Thymus (tissue), 11 donors: ENCODE measurements at regions not wholly inside any gene's neighbourhood (a gene's known extent, or its start where the extent isn't known, plus 50 kb on each side); places are given as distances from the start of the nearest gene placed in this dataset.
"Not testable (repeated sequence)": the region's sequence is repeated elsewhere in the genome, so short reads cannot be mapped to it uniquely, and the experiment has no call there.

Source experiments
- DNase-seq, 9 donors: peaks; one replicate each; pipeline ENCODE4 v3.0.0-alpha.2; 2013; ENCODE audit warnings: low spot score in 9 of 9, low read depth in 6 of 9, missing footprints in 1 of 9
- H3K27ac ChIP-seq, 2 donors: one replicate each; pipeline ENCODE4 v1.5.1; 2013; ENCODE audit warnings: control low read depth in 1 of 2, low read depth in 1 of 2, low read length in 1 of 2, mild to moderate bottlenecking in 1 of 2, moderate library complexity in 1 of 2
- H3K27me3 ChIP-seq, 2 donors: one replicate each; pipeline ENCODE4 v1.5.1; 2013; ENCODE audit warnings: low read length in 1 of 2; ENCODE audit not compliant: control insufficient read depth in 2 of 2, insufficient read depth in 1 of 2
- H3K36me3 ChIP-seq, 2 donors: one replicate each; pipeline ENCODE4 v1.5.1; 2013; ENCODE audit warnings: low read length in 1 of 2, mild to moderate bottlenecking in 1 of 2, moderate library complexity in 1 of 2; ENCODE audit not compliant: control insufficient read depth in 2 of 2, insufficient read depth in 2 of 2
- H3K4me1 ChIP-seq, 2 donors: one replicate each; pipeline ENCODE4 v1.5.1; 2013; ENCODE audit warnings: low read length in 2 of 2; ENCODE audit not compliant: control insufficient read depth in 2 of 2, insufficient read depth in 2 of 2
- H3K4me3 ChIP-seq, 2 donors: one replicate each; pipeline ENCODE4 v1.5.1; 2013; ENCODE audit warnings: low read length in 2 of 2, control low read depth in 1 of 2, mild to moderate bottlenecking in 1 of 2
- H3K9me3 ChIP-seq, 2 donors: one replicate each; pipeline ENCODE4 v1.5.1; 2013; ENCODE audit warnings: low read length in 1 of 2, mild to moderate bottlenecking in 1 of 2; ENCODE audit not compliant: control insufficient read depth in 2 of 2, insufficient read depth in 1 of 2
- whole genome bisulfite sequencing: extraction: QIAGEN DNeasy Blood & Tissue Kit; methylation state at CpG from one replicate; pipeline ENCODE4 v1.1.7; 2013; 5-methylcytosine and 5-hydroxymethylcytosine counted together
- donor health status: healthy.

- no peak overlapping the region for H3K4me3 ChIP-seq
- H3K4me1 ChIP-seq, result no peaks in the 10 kb centered on the region
- H3K9me3 ChIP-seq, result peaks cover 0 to 3% of the 10 kb centered on the region in 2 donors
- DNase-seq, result no peak
- H3K27me3 ChIP-seq, result peaks cover 6 to 19% of the 10 kb centered on the region in 2 donors
- H3K36me3 ChIP-seq, result no peaks in the 10 kb centered on the region
- no peak overlapping the region for H3K27ac ChIP-seq
- WGBS, result 92% methylated on average over 4 of the region's 4 CpGs
These were observed 382.5 kb upstream of the TMTC1 start for GRCh38 chr12:30166006-30166795.

DNA sequence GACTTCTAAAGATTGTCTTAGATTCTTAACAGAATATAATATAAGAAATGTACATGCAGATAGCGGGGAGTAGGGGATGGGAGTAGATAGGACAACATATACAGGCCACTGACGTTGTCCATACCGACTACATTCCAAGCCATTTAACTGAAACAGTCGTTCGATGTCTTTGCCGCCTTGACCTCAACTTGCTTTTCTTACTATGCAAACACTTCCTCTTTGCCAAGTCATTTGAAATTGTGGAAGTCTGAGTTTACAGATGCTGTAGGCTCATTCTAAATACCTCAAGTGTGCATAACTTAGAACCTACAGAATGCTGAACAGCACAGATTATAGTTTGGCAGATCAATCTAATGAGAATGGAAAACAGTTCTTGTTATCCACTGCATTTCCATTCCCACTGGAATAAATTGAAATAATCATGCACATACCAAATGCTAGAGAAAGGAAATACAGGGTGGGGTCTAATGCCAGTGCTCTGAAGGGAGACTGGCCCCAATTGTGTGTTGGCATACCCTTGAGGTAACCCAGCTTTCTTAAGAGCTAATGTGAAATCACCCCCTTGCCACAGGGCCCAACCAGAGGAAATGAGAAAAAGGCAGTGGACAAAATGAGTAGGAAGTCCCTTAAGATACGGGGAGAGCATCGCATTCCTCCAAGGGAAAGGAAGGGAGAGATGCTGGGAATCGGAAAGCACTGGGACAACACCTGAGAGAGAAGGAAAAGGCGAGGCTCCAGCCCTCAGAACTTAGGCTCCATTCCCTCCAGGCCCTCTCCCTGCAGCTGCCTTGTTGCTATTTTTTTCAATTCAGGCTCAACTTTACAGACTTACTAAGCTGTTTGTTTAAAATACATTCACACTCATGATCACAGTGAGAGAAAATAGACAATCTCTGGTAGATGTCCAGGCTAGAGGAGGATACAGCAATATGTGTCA lies 380.9 kb upstream of the TMTC1 start:
- Histone ChIP-seq H3K4me3 (no peak overlapping the region), H3K27me3 (peaks cover 2 to 8% of the 10 kb centered on the region in 2 donors), H3K9me3 (peaks cover 0 to under 1% of the 10 kb centered on the region in 2 donors), H3K36me3 (no peaks in the 10 kb centered on the region), H3K4me1 (no peaks in the 10 kb centered on the region), H3K27ac (no peak overlapping the region)
- DNase-seq, result no peak
- WGBS, result 79% methylated on average over 10 of the region's 10 CpGs

DNA sequence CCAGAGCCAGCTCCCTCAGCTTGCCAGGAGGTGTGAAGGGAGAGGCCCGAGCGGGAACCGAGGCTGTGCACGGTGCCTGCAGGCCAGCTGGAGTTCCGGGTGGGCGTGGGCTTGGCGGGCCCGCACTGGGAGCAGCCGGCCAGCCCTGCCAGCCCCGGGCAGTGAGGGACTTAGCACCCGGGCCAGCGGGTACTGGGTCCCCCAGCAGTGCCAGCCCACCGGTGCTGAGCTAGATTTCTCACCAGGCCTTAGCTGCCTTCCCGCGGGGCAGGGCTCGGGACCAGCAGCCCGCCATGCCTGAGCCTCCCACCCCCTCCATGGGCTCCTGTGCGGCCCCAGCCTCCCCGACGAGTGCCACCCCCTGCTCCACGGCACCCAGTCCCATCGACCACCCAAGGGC lies 373.1 kb upstream of the TMTC1 start:
- H3K4me1 ChIP-seq, H3K36me3 ChIP-seq, H3K27me3 ChIP-seq, DNase-seq, H3K9me3 ChIP-seq, H3K4me3 ChIP-seq, H3K27ac ChIP-seq: not testable (repeated sequence)
- WGBS, result 91% methylated on average over 22 of the region's 22 CpGs

- no peaks in the 10 kb centered on the region for H3K27me3 ChIP-seq
- H3K4me1 ChIP-seq, result no peaks in the 10 kb centered on the region
- 91% methylated on average over 6 of the region's 6 CpGs for WGBS
- H3K36me3 ChIP-seq, result no peaks in the 10 kb centered on the region
- H3K4me3 ChIP-seq, result no peak overlapping the region
- H3K9me3 ChIP-seq, result no peaks in the 10 kb centered on the region
- DNase-seq, result no peak
- no peak overlapping the region for H3K27ac ChIP-seq
These were observed 371.4 kb upstream of the TMTC1 start for GRCh38 chr12:30155001-30155730.

DNA sequence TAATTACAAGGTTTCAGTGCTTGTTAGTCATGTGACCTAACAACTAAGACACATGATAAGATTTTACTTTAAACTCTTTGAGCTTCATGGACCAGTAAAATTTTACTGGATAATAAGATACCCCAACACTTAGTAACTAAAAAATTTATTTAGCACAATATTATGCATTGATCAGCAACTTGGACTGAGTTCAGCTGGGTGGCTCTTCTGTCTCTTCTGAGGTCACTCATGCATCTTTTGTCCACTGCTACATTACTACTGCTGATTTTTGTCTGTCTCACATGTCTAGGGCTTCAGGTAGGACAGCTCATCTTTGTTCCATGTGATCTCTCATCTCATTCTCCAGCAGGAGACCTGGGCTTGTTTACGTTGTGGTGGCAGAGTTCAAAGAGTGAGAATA lies 370.2 kb upstream of the TMTC1 start:
- Histone ChIP-seq H3K4me3 (no peak overlapping the region), H3K27ac (no peak overlapping the region), H3K27me3 (no peaks in the 10 kb centered on the region), H3K36me3 (no peaks in the 10 kb centered on the region), H3K4me1 (no peaks in the 10 kb centered on the region), H3K9me3 (no peaks in the 10 kb centered on the region)
- no peak for DNase-seq
- WGBS, result 97% methylated on average over 1 of the region's 1 CpG

DNA sequence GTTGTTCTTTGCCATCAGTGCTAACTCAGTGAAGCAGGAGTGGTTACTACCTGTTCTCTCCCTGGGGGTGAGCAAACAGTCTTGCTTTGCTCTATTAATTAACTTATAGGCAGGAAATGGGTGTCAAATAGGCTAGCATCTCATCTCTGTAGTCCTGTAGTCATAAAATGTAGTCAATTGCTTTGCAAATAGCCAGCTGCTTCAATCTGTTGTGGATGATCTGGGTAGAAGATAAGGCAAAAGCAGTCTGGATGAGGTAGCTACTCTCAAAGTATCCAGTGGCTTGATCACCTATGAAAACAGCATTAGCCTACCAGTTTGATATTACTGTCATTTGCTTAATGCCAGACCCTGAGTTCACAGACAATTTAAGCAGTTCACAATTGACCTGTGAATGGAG lies 369.0 kb upstream of the TMTC1 start:
- DNase-seq, result no peak
- H3K27ac ChIP-seq, result no peak overlapping the region

DNA sequence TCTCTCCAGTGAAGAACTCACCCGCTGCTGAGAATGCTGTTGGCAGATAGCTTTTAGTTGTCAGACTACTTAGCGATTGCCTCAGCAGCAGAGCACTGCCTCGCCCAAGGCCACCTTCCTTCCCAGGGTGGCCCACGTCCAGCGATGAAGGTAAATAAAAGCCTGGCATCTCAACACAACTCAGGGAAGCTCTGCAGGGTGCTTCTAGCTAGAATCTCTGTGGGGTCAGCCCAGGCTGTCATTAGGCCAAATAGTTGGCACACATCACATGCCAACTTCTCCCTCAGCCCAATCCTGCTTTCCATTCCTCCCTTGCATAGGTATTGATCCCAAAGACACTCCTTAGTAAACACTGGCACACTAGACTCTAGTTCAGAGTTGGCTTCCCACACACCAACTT lies 368.1 kb upstream of the TMTC1 start:
- Histone ChIP-seq H3K27ac (no peak overlapping the region), H3K9me3 (no peaks in the 10 kb centered on the region), H3K4me3 (no peak overlapping the region), H3K27me3 (no peaks in the 10 kb centered on the region), H3K4me1 (no peaks in the 10 kb centered on the region), H3K36me3 (no peaks in the 10 kb centered on the region)
- WGBS, result 72% methylated on average over 5 of the region's 5 CpGs
- no peak for DNase-seq

More for the DNA sequence above, 369.0 kb upstream of the TMTC1 start:
- Histone ChIP-seq H3K27me3 (no peaks in the 10 kb centered on the region), H3K4me1 (no peaks in the 10 kb centered on the region), H3K4me3 (no peak overlapping the region), H3K36me3 (no peaks in the 10 kb centered on the region), H3K9me3 (no peaks in the 10 kb centered on the region)

- no peaks in the 10 kb centered on the region for H3K36me3 ChIP-seq
- H3K27ac ChIP-seq, result no peak overlapping the region
- H3K27me3 ChIP-seq, result no peaks in the 10 kb centered on the region
- H3K4me3 ChIP-seq, result no peak overlapping the region
- H3K4me1 ChIP-seq, result no peaks in the 10 kb centered on the region
- DNase-seq, result no peak
- H3K9me3 ChIP-seq, result no peaks in the 10 kb centered on the region
- WGBS, result 91% methylated on average over 5 of the region's 5 CpGs
These were observed 362.8 kb upstream of the TMTC1 start for GRCh38 chr12:30146561-30146960.

- no peak overlapping the region for H3K27ac ChIP-seq
- DNase-seq, result no peak
- H3K4me1 ChIP-seq, result no peaks in the 10 kb centered on the region
- H3K27me3 ChIP-seq, result no peaks in the 10 kb centered on the region
- no peaks in the 10 kb centered on the region for H3K9me3 ChIP-seq
- 37% methylated on average over 1 of the region's 1 CpG for WGBS
- H3K36me3 ChIP-seq, result no peaks in the 10 kb centered on the region
- no peak overlapping the region for H3K4me3 ChIP-seq
These were observed 361.9 kb upstream of the TMTC1 start for GRCh38 chr12:30145684-30146032.
